Ishikawa (cell line): ENCODE measurements at regions not wholly inside any gene's neighbourhood (a gene's known extent, or its start where the extent isn't known, plus 50 kb on each side); places are given as distances from the start of the nearest gene placed in this dataset.

Experiments
- CEBPB ChIP-seq: IDR thresholded peaks from 2 replicates; pipeline ENCODE4 v1.6.1; 2012
- CREB1 ChIP-seq: IDR thresholded peaks from 2 replicates; pipeline ENCODE4 v1.6.1; 2012; ENCODE audit warnings: low read depth
- EGR1 ChIP-seq: IDR thresholded peaks from 2 replicates; pipeline ENCODE4 v1.6.1; 2012
- EP300 ChIP-seq: IDR thresholded peaks from 2 replicates; pipeline ENCODE4 v1.6.1; 2012; ENCODE audit warnings: borderline replicate concordance
- FOXM1 ChIP-seq: IDR thresholded peaks from 2 replicates; pipeline ENCODE4 v1.6.1; 2012; ENCODE audit warnings: low read depth, borderline replicate concordance
- MAX ChIP-seq: IDR thresholded peaks from 2 replicates; pipeline ENCODE4 v1.6.1; 2012
- NFIC ChIP-seq: IDR thresholded peaks from 2 replicates; pipeline ENCODE4 v1.6.1; 2012
- RAD21 ChIP-seq: IDR thresholded peaks from 2 replicates; pipeline ENCODE4 v1.6.1; 2012; ENCODE audit warnings: low read depth
- TAF1 ChIP-seq: IDR thresholded peaks from 2 replicates; pipeline ENCODE4 v1.6.1; 2012; ENCODE audit warnings: low read depth, mild to moderate bottlenecking
- TCF12 ChIP-seq: IDR thresholded peaks from 2 replicates; pipeline ENCODE4 v1.6.1; 2012; ENCODE audit warnings: low read depth
- TEAD4 ChIP-seq: IDR thresholded peaks from 2 replicates; pipeline ENCODE4 v1.6.1; 2012
- YY1 ChIP-seq: IDR thresholded peaks from 2 replicates; pipeline ENCODE4 v1.6.1; 2012; ENCODE audit warnings: low read depth
- ZBTB7A ChIP-seq: IDR thresholded peaks from 2 replicates; pipeline ENCODE4 v1.6.1; 2012; ENCODE audit warnings: low read depth
- TF ChIP-seq, protein P1 (sequence below): IDR thresholded peaks from 2 replicates; pipeline ENCODE4 v1.6.1; 2012
- TF ChIP-seq, protein P2 (sequence below): IDR thresholded peaks from 2 replicates; pipeline ENCODE4 v1.6.1; 2012; ENCODE audit warnings: low read depth, mild to moderate bottlenecking

DNA sequence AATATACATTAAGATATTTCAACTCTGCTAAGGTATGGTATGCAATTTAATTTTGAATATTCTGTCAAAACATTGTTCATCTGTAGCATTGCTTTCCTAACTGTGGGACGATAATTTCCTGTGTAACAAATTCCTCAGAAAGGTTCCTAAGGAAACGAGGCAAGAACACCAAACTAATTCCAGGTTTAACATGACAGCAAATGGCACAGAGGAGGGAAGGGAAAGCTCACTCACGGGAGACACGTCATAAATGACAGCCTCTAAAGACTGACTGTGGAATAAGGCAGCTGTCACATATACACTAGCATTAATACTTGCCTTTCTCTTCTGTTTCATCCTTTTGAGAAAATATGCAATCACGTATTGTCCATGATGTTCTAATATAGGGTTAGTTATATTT is 380.6 kb downstream of the LIG4 start:
- TF ChIP-seq TCF12 (no peak), CEBPB (no peak), MAX (no peak), EP300 (no peak), TAF1 (no peak), EGR1 (no peak), NFIC (no peak), ZBTB7A (no peak), FOXM1 (no peak), RAD21 (no peak), YY1 (no peak), TEAD4 (no peak), CREB1 (no peak)
- TF ChIP-seq, protein P1, sequence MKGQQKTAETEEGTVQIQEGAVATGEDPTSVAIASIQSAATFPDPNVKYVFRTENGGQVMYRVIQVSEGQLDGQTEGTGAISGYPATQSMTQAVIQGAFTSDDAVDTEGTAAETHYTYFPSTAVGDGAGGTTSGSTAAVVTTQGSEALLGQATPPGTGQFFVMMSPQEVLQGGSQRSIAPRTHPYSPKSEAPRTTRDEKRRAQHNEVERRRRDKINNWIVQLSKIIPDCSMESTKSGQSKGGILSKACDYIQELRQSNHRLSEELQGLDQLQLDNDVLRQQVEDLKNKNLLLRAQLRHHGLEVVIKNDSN: no peak
- TF ChIP-seq, protein P2, sequence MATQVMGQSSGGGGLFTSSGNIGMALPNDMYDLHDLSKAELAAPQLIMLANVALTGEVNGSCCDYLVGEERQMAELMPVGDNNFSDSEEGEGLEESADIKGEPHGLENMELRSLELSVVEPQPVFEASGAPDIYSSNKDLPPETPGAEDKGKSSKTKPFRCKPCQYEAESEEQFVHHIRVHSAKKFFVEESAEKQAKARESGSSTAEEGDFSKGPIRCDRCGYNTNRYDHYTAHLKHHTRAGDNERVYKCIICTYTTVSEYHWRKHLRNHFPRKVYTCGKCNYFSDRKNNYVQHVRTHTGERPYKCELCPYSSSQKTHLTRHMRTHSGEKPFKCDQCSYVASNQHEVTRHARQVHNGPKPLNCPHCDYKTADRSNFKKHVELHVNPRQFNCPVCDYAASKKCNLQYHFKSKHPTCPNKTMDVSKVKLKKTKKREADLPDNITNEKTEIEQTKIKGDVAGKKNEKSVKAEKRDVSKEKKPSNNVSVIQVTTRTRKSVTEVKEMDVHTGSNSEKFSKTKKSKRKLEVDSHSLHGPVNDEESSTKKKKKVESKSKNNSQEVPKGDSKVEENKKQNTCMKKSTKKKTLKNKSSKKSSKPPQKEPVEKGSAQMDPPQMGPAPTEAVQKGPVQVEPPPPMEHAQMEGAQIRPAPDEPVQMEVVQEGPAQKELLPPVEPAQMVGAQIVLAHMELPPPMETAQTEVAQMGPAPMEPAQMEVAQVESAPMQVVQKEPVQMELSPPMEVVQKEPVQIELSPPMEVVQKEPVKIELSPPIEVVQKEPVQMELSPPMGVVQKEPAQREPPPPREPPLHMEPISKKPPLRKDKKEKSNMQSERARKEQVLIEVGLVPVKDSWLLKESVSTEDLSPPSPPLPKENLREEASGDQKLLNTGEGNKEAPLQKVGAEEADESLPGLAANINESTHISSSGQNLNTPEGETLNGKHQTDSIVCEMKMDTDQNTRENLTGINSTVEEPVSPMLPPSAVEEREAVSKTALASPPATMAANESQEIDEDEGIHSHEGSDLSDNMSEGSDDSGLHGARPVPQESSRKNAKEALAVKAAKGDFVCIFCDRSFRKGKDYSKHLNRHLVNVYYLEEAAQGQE: no peak

GRCh38 chr13:107834281-107834680 is 381.1 kb downstream of the LIG4 start:
- TF ChIP-seq EGR1: no peak
- no peak for TF ChIP-seq FOXM1
- TF ChIP-seq CREB1: no peak
- no peak for TF ChIP-seq ZBTB7A
- no peak for TF ChIP-seq MAX
- TF ChIP-seq NFIC: no peak

GRCh38 chr13:107832500-107833100 is 382.7 kb downstream of the LIG4 start:
- no peak for TF ChIP-seq TAF1
- TF ChIP-seq TCF12: no peak
- TF ChIP-seq EGR1: no peak
- TF ChIP-seq CEBPB: no peak
- TF ChIP-seq, protein P1: no peak
- no peak for TF ChIP-seq NFIC
- TF ChIP-seq ZBTB7A: no peak
- no peak for TF ChIP-seq MAX
- no peak for TF ChIP-seq RAD21
- TF ChIP-seq YY1: no peak
- no peak for TF ChIP-seq EP300
- TF ChIP-seq FOXM1: no peak
- TF ChIP-seq CREB1: no peak
- TF ChIP-seq, protein P2: no peak
- no peak for TF ChIP-seq TEAD4

DNA sequence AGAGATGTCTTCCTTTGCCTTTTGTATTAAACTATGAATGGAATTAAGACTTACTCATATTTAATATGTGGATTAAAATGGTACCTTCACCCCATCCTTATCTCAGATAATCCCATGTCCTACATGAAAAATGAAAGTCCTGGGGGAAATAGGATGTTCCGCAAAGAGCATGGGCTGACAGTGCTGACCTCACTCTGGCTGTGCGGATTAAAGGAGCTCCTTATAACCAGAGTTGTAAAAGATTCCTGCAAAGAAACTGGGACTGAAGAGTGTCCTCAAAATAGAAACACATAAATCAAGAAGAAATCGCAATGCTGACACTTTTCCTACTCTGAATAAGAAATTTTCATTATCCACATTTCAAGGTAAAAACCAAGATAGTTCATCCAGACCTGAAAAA is 384.5 kb downstream of the LIG4 start:
- TF ChIP-seq YY1 (no peak), RAD21 (no peak), NFIC (no peak), EGR1 (no peak), FOXM1 (no peak), EP300 (no peak), TEAD4 (no peak)

DNA sequence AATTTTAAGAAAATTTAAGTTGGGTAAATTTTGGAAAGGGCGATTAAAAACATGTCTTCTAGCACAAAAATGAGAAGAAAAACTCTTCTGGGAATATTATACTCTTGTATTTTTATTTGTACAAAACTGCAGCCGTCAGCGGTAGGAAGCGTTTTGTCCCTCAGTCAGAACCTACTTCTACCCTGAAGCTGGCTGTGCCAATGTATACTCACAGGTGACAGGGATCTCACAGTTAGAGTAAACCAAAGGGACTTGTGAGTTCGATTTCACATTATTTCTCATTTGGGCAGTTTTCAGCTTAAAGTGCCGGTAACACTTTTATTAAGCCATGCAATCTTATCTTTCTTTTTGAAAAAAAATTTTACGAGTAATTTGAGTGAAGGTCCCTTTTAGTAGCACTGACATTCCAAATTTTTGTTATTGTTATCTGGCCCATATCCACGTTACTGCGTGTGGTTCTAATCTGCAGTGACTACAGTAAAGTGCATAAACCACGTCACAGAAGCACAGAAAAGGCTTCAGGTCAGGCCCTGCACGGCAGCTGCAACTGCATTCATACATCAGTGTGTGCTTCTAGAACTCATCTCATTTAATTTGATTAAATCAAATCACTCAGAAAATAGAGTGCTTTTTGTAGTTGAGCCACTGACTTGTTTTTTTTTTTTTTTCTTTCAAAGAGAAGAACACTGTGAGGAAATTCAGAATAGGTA is 387.3 kb downstream of the LIG4 start:
- no peak for TF ChIP-seq EGR1
- no peak for TF ChIP-seq MAX
- TF ChIP-seq, protein P1: no peak
- no peak for TF ChIP-seq TAF1
- no peak for TF ChIP-seq FOXM1
- no peak for TF ChIP-seq YY1
- no peak for TF ChIP-seq ZBTB7A
- no peak for TF ChIP-seq NFIC
- TF ChIP-seq EP300: no peak
- TF ChIP-seq, protein P2: no peak
- TF ChIP-seq TCF12: no peak
- no peak for TF ChIP-seq CEBPB
- no peak for TF ChIP-seq CREB1
